DOHH2 (cell line): ENCODE measurements at regions not wholly inside any gene's neighbourhood (a gene's known extent, or its start where the extent isn't known, plus 50 kb on each side); places are given as distances from the start of the nearest gene placed in this dataset.

ENCODE experiments used
- H3F3A ChIP-seq: fragments of 200-600 bp; sonication (generic), shearing (Covaris generic); 2 replicates; pipeline ENCODE4 v1.6.0; 2016; ENCODE audit warnings: antibody characterized with exemption, mild to moderate bottlenecking; ENCODE audit not compliant: control insufficient read depth, insufficient read depth
- H3K27ac ChIP-seq: fragments of 200-600 bp; sonication (generic); 2 replicates; pipeline ENCODE4 v1.5.1; 2014; ENCODE audit warnings: low read depth, mild to moderate bottlenecking, low read length, moderate library complexity
- H3K27me3 ChIP-seq: fragments of 200-600 bp; sonication (generic); 2 replicates; pipeline ENCODE4 v1.6.1; 2014; ENCODE audit warnings: mild to moderate bottlenecking, low read length, mixed read lengths; ENCODE audit not compliant: control insufficient read depth
- H3K36me3 ChIP-seq: fragments of 200-600 bp; sonication (generic); 2 replicates; pipeline ENCODE4 v1.6.1; 2014; ENCODE audit warnings: mild to moderate bottlenecking, low read length, moderate library complexity, mixed read lengths; ENCODE audit not compliant: control insufficient read depth
- H3K4me1 ChIP-seq: fragments of 200-600 bp; sonication (generic); 2 replicates; pipeline ENCODE4 v1.6.1; 2014; ENCODE audit warnings: mild to moderate bottlenecking, low read length, mixed read lengths; ENCODE audit not compliant: control insufficient read depth
- H3K4me2 ChIP-seq: fragments of 200-600 bp; sonication (generic); 2 replicates; pipeline ENCODE4 v1.6.0; 2014; ENCODE audit warnings: mild to moderate bottlenecking, low read length, moderate library complexity
- H3K4me3 ChIP-seq: fragments of 200-600 bp; sonication (generic); 2 replicates; pipeline ENCODE4 v1.5.1; 2014; ENCODE audit warnings: mild to moderate bottlenecking, low read length, mixed read lengths
- H3K79me2 ChIP-seq: fragments of 200-600 bp; sonication (generic); 2 replicates; pipeline ENCODE4 v1.6.1; 2014; ENCODE audit warnings: mild to moderate bottlenecking, low read length, mixed read lengths; ENCODE audit not compliant: control insufficient read depth
- H3K9me2 ChIP-seq: fragments of 200-600 bp; sonication (generic); replicated peaks from 2 replicates; pipeline ENCODE4 v1.6.1; 2014; ENCODE audit warnings: mild to moderate bottlenecking, low read length, mixed read lengths; ENCODE audit not compliant: control insufficient read depth
- H3K9me3 ChIP-seq: fragments of 200-600 bp; sonication (generic); 2 replicates; pipeline ENCODE4 v1.6.1; 2014; ENCODE audit warnings: antibody characterized with exemption, low read length, mixed read lengths; ENCODE audit not compliant: control insufficient read depth, insufficient read depth
- H4K20me1 ChIP-seq: fragments of 200-600 bp; sonication (generic); 2 replicates; pipeline ENCODE4 v1.6.0; 2014; ENCODE audit warnings: low read depth, mild to moderate bottlenecking, antibody characterized with exemption, low read length, moderate library complexity; ENCODE audit not compliant: control insufficient read depth, insufficient read depth
- CTCF ChIP-seq: fragments of 200-600 bp; sonication (generic); IDR thresholded peaks from one replicate; pipeline ENCODE4 v1.5.1; 2014; ENCODE audit warnings: antibody characterized with exemption, mild to moderate bottlenecking, low read depth, low read length; ENCODE audit not compliant: poor library complexity, severe bottlenecking
- EZH2phosphoT487 ChIP-seq: fragments of 200-600 bp; sonication (generic); IDR thresholded peaks from 2 replicates; pipeline ENCODE4 v1.6.1; 2017; ENCODE audit warnings: borderline replicate concordance, mild to moderate bottlenecking, antibody characterized with exemption, low read length, moderate library complexity, mixed read lengths

- Histone ChIP-seq H3K79me2 (no peaks in the 10 kb centered on the region), H3K9me3 (no peaks in the 10 kb centered on the region), H3K9me2 (no peaks in the 10 kb centered on the region), H4K20me1 (no peaks in the 10 kb centered on the region), H3K27me3 (no peaks in the 10 kb centered on the region), H3K36me3 (no peaks in the 10 kb centered on the region), H3K4me2 (no peak overlapping the region), H3K4me1 (no peaks in the 10 kb centered on the region), H3F3A (no peaks in the 10 kb centered on the region), H3K4me3 (no peak overlapping the region), H3K27ac (no peak overlapping the region)
- TF ChIP-seq CTCF (no peak), EZH2phosphoT487 (no peak)
Measured at GRCh38 chr3:117473981-117474538, 764.5 kb downstream of the TUSC7 start.

- Histone ChIP-seq H3K4me3 (no peak overlapping the region), H3K27me3 (no peaks in the 10 kb centered on the region), H3K36me3 (no peaks in the 10 kb centered on the region), H3K79me2 (no peaks in the 10 kb centered on the region), H4K20me1 (no peaks in the 10 kb centered on the region), H3F3A (no peaks in the 10 kb centered on the region), H3K9me2 (no peaks in the 10 kb centered on the region), H3K9me3 (no peaks in the 10 kb centered on the region), H3K4me1 (no peaks in the 10 kb centered on the region), H3K4me2 (no peak overlapping the region), H3K27ac (no peak overlapping the region)
- TF ChIP-seq CTCF (no peak), EZH2phosphoT487 (no peak)
Measured at GRCh38 chr3:117476572-117476971, 767.0 kb downstream of the TUSC7 start.

GRCh38 chr3:117477214-117477755 is 767.7 kb downstream of the TUSC7 start:
- Histone ChIP-seq H3K9me3 (no peaks in the 10 kb centered on the region), H3K27ac (no peak overlapping the region), H3K4me1 (no peaks in the 10 kb centered on the region), H3K27me3 (no peaks in the 10 kb centered on the region), H3K36me3 (no peaks in the 10 kb centered on the region), H3K4me2 (no peak overlapping the region), H3K79me2 (no peaks in the 10 kb centered on the region), H4K20me1 (no peaks in the 10 kb centered on the region), H3K4me3 (no peak overlapping the region), H3K9me2 (no peaks in the 10 kb centered on the region), H3F3A (no peaks in the 10 kb centered on the region)
- TF ChIP-seq EZH2phosphoT487 (no peak), CTCF (no peak)
